HEK293T (cell line): ENCODE measurements at regions not wholly inside any gene's neighbourhood (a gene's known extent, or its start where the extent isn't known, plus 50 kb on each side); places are given as distances from the start of the nearest gene placed in this dataset.

ENCODE experiments used
- ARNT ChIP-seq: fragments of 450-650 bp; IDR thresholded peaks from 2 replicates; pipeline ENCODE4 v1.6.1; 2017; ENCODE audit warnings: mild to moderate bottlenecking
- BHLHE40 ChIP-seq: fragments of 450-650 bp; IDR thresholded peaks from 2 replicates; pipeline ENCODE4 v1.6.1; 2016; ENCODE audit warnings: mild to moderate bottlenecking, moderate library complexity, borderline replicate concordance
- ELF4 ChIP-seq: fragments of 450-650 bp; IDR thresholded peaks from 2 replicates; pipeline ENCODE4 v1.6.1; 2017; ENCODE audit warnings: antibody characterized with exemption
- FOXA1 ChIP-seq: fragments of 450-650 bp; IDR thresholded peaks from 2 replicates; pipeline ENCODE4 v1.6.1; 2016; ENCODE audit warnings: mild to moderate bottlenecking
- FOXK2 ChIP-seq: fragments of 450-650 bp; IDR thresholded peaks from 2 replicates; pipeline ENCODE4 v1.6.1; 2016; ENCODE audit warnings: mild to moderate bottlenecking
- FOXM1 ChIP-seq: fragments of 450-650 bp; IDR thresholded peaks from 2 replicates; pipeline ENCODE4 v1.6.1; 2017; ENCODE audit warnings: mild to moderate bottlenecking, borderline replicate concordance
- HDGF ChIP-seq: fragments of 450-650 bp; IDR thresholded peaks from 2 replicates; pipeline ENCODE4 v1.6.1; 2017; ENCODE audit warnings: antibody characterized with exemption, borderline replicate concordance
- L3MBTL2 ChIP-seq: fragments of 450-650 bp; conservative IDR thresholded peaks from 2 replicates; pipeline ENCODE4 v1.6.1; 2016; ENCODE audit warnings: mild to moderate bottlenecking
- LEF1 ChIP-seq: fragments of 450-650 bp; IDR thresholded peaks from 2 replicates; pipeline ENCODE4 v1.6.1; 2017; ENCODE audit warnings: mild to moderate bottlenecking, borderline replicate concordance
- NFRKB ChIP-seq: fragments of 450-650 bp; IDR thresholded peaks from 2 replicates; pipeline ENCODE4 v1.6.1; 2016; ENCODE audit warnings: mild to moderate bottlenecking, moderate library complexity
- SP1 ChIP-seq: fragments of 450-650 bp; IDR thresholded peaks from 2 replicates; pipeline ENCODE4 v1.6.1; 2017
- SUZ12 ChIP-seq: fragments of 450-650 bp; IDR thresholded peaks from 2 replicates; pipeline ENCODE4 v1.6.1; 2016; ENCODE audit warnings: mild to moderate bottlenecking
- TARDBP ChIP-seq: fragments of 450-650 bp; IDR thresholded peaks from 2 replicates; pipeline ENCODE4 v1.6.1; 2016
- TF ChIP-seq, protein P1 (sequence below): fragments of 450-650 bp; IDR thresholded peaks from 2 replicates; pipeline ENCODE4 v1.6.1; 2016

DNA sequence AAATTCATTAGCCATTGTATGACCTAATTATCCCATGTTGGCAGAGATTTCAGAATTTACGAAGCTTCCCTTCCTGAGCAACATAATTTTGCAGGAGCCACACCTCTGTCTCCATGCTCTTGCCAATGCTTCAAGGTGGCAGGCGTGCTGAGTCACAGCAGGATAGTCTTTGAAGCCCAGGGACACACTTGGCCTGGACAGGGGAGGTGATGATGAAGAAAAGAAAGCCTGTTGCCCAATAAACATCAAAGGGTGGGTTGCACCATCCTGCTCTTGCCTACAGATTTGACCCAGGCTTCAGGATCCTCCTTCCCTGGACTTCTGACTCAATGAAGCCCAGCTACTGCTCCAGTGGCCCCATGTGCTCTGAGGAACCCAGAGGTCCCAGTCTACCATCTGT lies 117.1 kb downstream of the MINAR1 start:
- TF ChIP-seq TARDBP (no peak), ELF4 (no peak), BHLHE40 (no peak), NFRKB (no peak), ARNT (no peak), LEF1 (no peak), FOXM1 (no peak), SP1 (no peak), HDGF (no peak), FOXA1 (no peak), SUZ12 (no peak), L3MBTL2 (no peak), FOXK2 (no peak)
- TF ChIP-seq, protein P1, sequence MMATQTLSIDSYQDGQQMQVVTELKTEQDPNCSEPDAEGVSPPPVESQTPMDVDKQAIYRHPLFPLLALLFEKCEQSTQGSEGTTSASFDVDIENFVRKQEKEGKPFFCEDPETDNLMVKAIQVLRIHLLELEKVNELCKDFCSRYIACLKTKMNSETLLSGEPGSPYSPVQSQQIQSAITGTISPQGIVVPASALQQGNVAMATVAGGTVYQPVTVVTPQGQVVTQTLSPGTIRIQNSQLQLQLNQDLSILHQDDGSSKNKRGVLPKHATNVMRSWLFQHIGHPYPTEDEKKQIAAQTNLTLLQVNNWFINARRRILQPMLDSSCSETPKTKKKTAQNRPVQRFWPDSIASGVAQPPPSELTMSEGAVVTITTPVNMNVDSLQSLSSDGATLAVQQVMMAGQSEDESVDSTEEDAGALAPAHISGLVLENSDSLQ: no peak
